GOT3 (cell line): ENCODE measurements at regions not wholly inside any gene's neighbourhood (a gene's known extent, or its start where the extent isn't known, plus 50 kb on each side); places are given as distances from the start of the nearest gene placed in this dataset.
"Not testable (repeated sequence)": the region's sequence is repeated elsewhere in the genome, so short reads cannot be mapped to it uniquely, and the experiment has no call there.

ENCODE experiments used
- DNase-seq: peaks from one replicate; lab custom pipeline; 2025; ENCODE audit warnings: mixed read lengths; lab: John Stamatoyannopoulos, UW

- no peak for DNase-seq
Measured at GRCh38 chr9:135380311-135380960, 99.1 kb upstream of the PPP1R26 start.

GRCh38 chr9:135381762-135382310, 97.7 kb upstream of the PPP1R26 start:
- no peak for DNase-seq

GRCh38 chr9:135384226-135384625, 95.4 kb upstream of the PPP1R26 start:
- DNase-seq = no peak

GRCh38 chr9:135384815-135385405, 94.7 kb upstream of the PPP1R26 start:
- not testable (repeated sequence) for DNase-seq

GRCh38 chr9:135385793-135386192, 93.8 kb upstream of the PPP1R26 start:
- no peak for DNase-seq

- DNase-seq = no peak
Measured at GRCh38 chr9:135387976-135388375, 91.6 kb upstream of the PPP1R26 start.

- DNase-seq = no peak
Measured at GRCh38 chr9:135388530-135388929, 91.1 kb upstream of the PPP1R26 start.

- DNase-seq = no peak
Measured at GRCh38 chr9:135391759-135392158, 87.8 kb upstream of the PPP1R26 start.

GRCh38 chr9:135392511-135392910, 87.1 kb upstream of the PPP1R26 start:
- no peak for DNase-seq

- no peak for DNase-seq
Measured at GRCh38 chr9:135394131-135394530, 85.5 kb upstream of the PPP1R26 start.

GRCh38 chr9:135394699-135395645, 84.6 kb upstream of the PPP1R26 start:
- no peak for DNase-seq

- no peak for DNase-seq
Measured at GRCh38 chr9:135397142-135397541, 82.4 kb upstream of the PPP1R26 start.

GRCh38 chr9:135399000-135399649, 80.5 kb upstream of the PPP1R26 start:
- DNase-seq = no peak

- no peak for DNase-seq
Measured at GRCh38 chr9:135400496-135400895, 79.1 kb upstream of the PPP1R26 start.

GRCh38 chr9:135401218-135401617, 78.4 kb upstream of the PPP1R26 start:
- DNase-seq = no peak

- no peak for DNase-seq
Measured at GRCh38 chr9:135402048-135402738, 77.4 kb upstream of the PPP1R26 start.

- DNase-seq = no peak
Measured at GRCh38 chr9:135402739-135403695, 76.6 kb upstream of the PPP1R26 start.

- no peak for DNase-seq
Measured at GRCh38 chr9:135403733-135404450, 75.7 kb upstream of the PPP1R26 start.

GRCh38 chr9:135404451-135405144, 75.0 kb upstream of the PPP1R26 start:
- DNase-seq = no peak
